Adipocyte (in vitro differentiated cells): ENCODE measurements at regions not wholly inside any gene's neighbourhood (a gene's known extent, or its start where the extent isn't known, plus 50 kb on each side); places are given as distances from the start of the nearest gene placed in this dataset.

Experiments used
- DNase-seq: peaks from one replicate; pipeline ENCODE4 v3.0.0-alpha.2; 2015; ENCODE audit warnings: low read depth
- H3K27me3 ChIP-seq: replicated peaks from 2 replicates; pipeline ENCODE4 v1.7.0; 2013; ENCODE audit warnings: mild to moderate bottlenecking, low read length, moderate library complexity; ENCODE audit not compliant: control insufficient read depth, insufficient read depth
- H3K36me3 ChIP-seq: 2 replicates; pipeline ENCODE4 v1.7.0; 2013; ENCODE audit warnings: low read length, mild to moderate bottlenecking, moderate library complexity; ENCODE audit not compliant: control insufficient read depth, insufficient read depth, severe bottlenecking
- H3K4me1 ChIP-seq: 2 replicates; pipeline ENCODE4 v1.7.0; 2013; ENCODE audit warnings: mild to moderate bottlenecking, low read length, moderate library complexity; ENCODE audit not compliant: control insufficient read depth, insufficient read depth
- H3K4me3 ChIP-seq: 2 replicates; pipeline ENCODE4 v1.7.0; 2013; ENCODE audit warnings: mild to moderate bottlenecking, low read length, moderate library complexity
- H3K9ac ChIP-seq: 2 replicates; pipeline ENCODE4 v1.7.0; 2013; ENCODE audit warnings: mild to moderate bottlenecking, low read length, moderate library complexity
- H3K9me3 ChIP-seq: 2 replicates; pipeline ENCODE4 v1.7.0; 2013; ENCODE audit warnings: mild to moderate bottlenecking, low read length, moderate library complexity; ENCODE audit not compliant: control insufficient read depth

- Histone ChIP-seq H3K9ac (peak overlapping the region; percentile 33), H3K4me1 (peaks cover 53% of the 10 kb centered on the region), H3K27me3 (no peaks in the 10 kb centered on the region), H3K36me3 (no peaks in the 10 kb centered on the region), H3K9me3 (no peaks in the 10 kb centered on the region), H3K4me3 (no peak overlapping the region)
- no peak for DNase-seq
Measured at GRCh38 chr9:70465398-70465797, 50.9 kb upstream of the KLF9 start.
